GM21390 (cell line): ENCODE measurements at regions not wholly inside any gene's neighbourhood (a gene's known extent, or its start where the extent isn't known, plus 50 kb on each side); places are given as distances from the start of the nearest gene placed in this dataset.
A peak's percentile ranks its signal among the peaks of the same experiment; 100 is the strongest.
"Not testable (repeated sequence)": the region's sequence is repeated elsewhere in the genome, so short reads cannot be mapped to it uniquely, and the experiment has no call there.

ENCODE experiments used
- ATAC-seq: cut with Tn5 transposase; IDR thresholded peaks from one replicate; pipeline ENCODE4 v1.9.1; 2021; ENCODE audit not compliant: unreplicated experiment

DNA sequence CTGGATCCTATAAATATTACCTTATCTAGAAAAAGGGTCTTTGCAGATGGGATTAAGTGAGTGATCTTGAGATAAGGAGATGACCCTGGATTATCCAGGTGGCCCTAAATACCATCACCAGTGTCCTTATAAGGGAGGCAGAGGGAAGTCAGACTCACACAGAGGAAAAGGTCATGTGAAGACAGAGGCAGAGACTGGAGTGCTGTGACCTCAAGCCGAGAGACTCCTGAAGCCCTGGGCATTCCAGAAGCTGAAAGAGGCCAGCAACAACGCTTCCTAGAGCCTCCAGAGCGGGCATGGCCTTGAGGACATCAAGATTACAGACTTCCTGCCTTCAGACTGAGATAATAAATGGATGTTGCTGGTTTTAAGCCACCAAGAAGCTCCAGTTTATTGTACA, 118.8 kb downstream of the ATPSCKMT start:
- no peak for ATAC-seq

DNA sequence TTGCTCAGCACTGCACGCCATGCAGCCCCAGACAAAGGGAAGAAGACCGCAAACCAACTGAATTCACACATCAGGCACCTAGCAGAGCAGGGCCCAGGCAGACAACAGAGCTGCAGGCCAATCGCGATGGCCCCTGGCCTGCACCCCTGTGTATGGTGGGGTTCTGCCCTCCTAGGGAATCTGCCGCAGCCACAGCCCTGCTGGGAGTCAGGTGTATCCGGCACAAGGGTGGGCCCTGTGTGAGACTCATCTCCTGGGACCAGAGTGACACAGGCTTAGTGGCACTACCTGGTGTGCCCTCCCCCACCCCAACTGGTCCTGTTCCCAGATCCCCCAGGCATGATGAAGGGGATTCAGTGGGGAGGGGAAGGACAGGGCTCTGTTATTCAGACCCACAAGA, 122.8 kb downstream of the ATPSCKMT start:
- no peak for ATAC-seq

DNA sequence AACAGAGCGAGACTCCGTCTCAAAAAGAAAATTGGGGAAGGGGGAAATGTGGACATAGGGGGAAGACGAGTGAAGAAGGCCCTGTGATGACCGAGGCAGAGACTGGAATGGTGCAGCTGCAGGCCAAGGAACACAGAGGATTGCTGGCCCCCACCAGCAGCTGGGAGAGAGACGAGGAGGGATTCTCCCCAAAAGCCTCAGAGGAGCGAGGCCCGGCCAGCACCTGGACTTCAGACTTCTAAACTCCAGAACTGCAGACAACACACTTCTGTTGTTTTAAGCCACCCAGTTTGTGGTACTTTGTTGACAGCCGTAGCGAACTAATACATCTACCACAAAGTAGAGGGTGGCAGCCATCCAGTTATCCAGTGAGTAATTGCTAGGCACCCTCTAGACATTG, 124.6 kb downstream of the ATPSCKMT start:
- ATAC-seq: no peak

DNA sequence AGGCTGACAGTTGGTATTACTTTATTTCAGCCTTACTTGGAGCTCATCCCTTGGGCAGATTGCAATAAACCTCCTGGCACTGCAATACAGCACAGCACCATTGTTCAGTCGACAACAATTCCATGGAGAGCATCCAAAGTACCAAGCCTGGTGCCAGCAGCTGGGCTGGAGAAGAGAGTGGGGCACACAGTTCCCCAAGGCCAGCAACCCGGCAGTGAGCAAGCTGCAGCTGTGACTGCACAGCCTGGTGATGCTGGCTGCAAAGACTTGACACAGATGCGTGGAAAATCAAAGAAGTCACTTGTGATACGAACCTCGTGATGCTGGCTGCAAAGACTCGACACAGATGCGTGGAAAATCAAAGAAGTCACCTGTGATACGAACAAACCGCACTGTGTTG, 125.4 kb downstream of the ATPSCKMT start:
- no peak for ATAC-seq

DNA sequence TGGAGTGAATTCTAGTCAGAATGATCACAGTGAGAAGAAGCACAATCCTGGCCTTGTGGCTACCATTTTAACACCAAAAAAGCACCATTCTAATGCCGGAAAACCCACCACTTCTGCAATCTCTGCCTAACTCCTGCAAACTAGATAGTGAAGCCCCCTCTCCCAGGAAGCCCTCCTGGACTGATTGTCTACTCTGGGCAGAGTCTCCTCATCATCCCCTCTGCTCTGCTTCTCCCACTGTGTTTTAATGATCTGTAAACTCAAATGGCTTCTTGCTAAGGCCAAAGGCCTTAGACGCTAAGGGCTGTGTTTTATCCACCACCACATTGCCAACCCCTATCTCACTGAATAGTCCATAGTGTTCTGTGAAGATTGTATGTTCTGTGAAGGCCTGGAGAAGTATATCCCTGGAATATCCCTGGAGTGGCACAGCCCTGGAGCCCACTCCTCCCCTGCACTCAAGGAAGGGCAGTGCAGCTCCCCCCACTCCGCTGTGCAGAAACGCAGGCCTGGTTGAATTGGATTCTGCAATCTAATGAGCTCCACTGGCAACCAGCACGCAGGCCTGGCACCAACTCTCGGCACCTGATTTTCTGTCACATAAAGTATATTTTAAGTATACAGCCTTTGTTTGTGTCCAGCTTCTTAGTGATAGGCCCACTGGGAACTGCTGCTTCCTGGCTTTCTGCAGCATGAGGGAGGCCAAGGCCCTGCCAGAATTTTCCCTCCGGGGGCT, 126.3 kb downstream of the ATPSCKMT start:
- ATAC-seq: no peak

DNA sequence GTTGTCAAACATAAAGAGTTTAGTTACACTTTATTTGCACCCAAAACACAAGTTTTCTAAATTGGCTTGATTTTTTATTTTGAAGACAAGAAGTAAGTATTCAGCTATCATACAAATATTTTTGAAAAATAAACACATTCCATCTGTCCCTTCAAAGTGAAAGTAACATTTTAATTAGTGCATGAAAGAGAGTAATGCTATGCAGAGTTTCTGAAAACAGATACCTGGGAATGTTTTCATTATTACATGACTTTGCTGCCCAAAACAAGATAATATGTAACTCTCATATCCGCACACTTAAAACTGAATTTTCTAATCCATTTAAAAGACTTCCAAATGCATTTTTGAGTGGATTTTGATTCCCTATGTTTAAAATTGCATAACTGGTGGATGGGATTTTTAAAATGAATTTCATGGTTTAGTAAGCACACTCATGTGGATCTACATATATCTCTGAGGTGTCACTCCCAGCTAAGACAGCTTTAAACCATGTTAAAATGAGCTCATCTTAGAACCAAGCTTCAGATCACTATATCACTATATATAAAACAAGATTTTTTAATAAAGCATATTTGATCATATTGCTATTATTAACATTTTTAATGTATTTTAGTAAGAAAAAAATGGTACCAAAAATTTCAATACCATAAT, 127.5 kb downstream of the ATPSCKMT start:
- ATAC-seq: no peak

DNA sequence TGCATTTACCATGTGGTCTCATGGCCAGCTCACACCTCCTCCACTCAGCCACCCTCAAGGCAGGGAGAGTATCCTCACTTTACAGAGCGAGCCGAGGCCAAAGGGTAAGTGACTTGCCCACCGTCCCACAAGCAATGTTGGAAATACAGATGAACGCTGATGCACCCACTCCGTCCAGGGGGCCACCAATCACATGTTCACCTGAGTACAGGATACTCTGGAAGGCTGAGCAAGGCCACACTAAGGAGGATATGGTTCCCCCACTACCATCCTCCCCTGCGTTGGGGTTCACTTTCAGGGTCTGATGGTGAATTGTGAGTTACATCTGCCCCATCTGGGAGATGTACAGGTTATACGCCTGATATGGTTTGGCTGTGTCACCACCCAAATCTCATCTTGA, 128.8 kb downstream of the ATPSCKMT start:
- no peak for ATAC-seq

DNA sequence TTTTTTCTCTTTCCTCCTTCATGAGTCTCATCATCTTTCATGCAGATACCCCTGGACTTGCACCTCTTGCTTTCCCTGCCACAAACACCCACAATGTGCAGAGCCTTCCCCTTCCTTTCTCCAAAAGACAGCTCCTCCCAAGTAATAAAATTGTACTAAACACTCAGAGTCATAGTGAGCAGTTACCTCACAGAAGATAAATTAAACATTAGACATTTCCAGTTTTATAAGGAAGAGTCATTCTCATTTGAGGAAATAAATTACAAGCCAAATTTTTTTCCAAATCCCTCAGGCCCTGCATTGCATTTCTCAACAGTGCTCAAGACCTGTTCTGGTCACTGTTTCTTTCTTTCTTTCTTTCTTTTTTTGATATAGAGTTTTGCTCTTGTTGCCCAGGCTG, 131.5 kb downstream of the ATPSCKMT start:
- no peak for ATAC-seq

DNA sequence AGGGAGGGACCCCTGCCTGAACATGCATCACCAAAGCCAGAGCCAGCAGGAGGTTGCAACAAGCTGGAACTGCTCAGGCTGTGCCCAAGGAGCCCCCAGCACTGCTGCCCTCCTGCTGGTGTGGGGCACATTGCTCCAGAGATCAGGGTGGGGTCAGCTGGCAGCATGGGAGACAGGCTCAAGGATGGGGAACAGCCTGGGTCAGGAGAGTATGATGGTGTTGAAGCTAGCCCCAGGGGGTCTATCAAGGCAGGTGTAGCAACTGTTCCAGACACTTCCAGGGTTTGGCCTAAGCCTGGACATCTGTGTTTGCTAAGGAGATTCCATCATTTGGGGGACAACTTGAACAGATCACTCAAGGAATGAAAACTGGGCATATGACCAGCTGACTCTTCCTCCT, 133.1 kb downstream of the ATPSCKMT start:
- no peak for ATAC-seq

DNA sequence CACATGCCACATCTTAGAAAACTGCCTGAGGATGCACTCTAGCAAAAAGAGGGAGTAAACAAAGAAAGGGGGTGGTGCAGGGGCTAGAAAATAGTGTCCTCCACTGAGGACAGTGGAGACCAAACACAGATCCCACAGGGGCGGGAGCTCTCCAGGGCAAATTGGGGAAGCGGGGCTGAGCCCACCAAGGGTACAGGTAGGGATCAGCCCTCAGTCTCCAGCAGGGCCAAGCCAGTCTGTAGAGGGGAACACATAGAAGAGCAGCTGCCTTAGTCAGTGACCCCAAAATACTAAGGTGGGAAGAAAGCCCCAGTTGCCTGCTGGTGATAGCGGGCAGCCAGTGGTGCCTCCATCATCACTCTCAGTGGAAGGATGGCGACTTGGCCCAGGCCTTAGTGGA, 134.0 kb downstream of the ATPSCKMT start:
- ATAC-seq: no peak

DNA sequence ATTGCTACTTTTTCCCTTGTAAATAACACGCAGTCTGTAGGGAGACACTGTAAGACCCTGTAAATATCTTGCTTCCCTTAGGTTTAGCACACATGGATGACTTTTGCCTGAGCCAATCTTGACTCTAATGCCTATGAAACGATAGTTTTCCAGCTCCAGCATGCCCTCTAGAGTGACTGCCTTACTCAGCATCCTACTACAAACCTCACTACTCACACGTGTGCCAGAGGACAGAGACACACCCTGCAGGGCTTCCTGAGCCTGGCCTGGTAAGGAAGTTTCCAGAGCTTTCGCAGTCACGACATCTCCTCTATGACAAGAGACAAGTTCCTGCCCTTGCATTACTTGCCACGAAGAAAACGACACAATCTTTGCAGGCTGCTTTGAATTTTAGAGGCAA, 138.1 kb downstream of the ATPSCKMT start:
- peak; percentile 80 for ATAC-seq

DNA sequence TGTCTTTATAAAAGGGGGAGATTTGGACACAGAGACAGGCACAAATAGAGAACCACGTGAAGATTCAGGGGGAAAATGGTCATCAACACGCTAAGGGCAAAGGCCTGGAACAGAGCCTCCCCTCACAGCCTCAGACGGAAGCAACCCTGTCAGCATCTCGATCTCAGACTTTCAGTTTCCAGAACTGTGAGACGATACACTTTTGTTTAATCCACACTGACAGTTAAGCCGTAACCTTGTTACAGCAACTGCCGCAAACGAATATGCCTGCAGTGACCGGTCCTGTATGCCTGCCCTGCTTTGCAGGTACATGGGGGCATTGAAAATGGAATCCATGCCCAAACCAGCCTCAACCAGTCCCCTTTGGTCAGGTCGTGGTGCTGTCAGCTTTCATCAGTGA, 139.5 kb downstream of the ATPSCKMT start:
- ATAC-seq: no peak

DNA sequence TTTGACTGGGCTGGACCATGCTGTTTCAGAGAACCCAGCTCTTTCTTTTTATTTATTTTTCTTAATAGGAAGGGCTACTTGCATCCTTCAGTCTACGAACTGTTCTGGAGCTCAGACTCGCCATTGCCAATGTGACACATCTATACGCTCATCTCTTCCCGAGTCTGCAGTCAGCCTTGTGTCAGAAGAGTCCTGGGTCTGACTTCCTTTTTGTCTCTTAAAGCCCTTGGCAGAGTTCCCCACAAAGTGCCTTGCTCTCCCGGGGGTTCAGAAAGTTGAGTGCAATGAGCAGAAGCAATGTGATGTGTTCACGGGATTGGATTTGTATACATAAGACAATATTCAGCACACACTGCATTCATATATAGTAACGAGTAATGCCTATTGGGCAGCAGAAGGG, 140.4 kb downstream of the ATPSCKMT start:
- no peak for ATAC-seq

DNA sequence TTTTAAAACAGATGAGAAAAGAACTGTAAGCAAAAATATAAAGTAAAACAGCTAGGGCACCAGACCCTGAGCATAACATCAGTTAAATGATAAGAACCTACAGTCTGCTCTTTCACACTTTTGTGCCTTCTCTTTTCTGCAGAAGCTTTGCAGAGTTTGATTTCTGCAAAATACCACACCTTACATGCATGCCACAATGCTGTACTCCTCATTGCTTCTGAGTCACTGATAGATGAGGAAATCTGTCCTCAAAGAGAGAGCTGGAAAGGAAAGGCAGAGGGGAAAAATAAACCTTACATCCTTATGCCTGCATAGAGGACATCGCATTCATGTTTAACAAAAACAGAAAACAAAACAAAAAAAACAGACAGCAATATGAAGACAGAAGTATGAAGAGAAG, 142.9 kb downstream of the ATPSCKMT start:
- ATAC-seq: no peak

DNA sequence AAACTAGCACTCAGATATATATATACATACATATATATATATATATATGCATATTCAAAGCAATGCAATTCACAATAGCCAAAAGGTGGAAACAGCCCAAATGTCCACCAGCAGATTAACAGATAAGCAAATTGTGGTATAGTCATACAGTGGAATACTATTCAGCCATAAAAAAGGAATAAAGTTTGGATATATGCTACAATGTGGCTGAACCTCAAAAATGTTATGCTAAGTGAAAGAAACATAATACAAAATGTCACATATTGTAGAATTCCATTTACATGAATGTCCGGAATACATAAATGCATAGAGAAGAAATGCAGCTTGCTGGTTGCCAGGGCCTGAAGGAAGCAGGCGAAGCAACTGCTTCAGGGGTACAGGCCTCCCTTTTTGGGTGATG, 143.4 kb downstream of the ATPSCKMT start:
- ATAC-seq: no peak

DNA sequence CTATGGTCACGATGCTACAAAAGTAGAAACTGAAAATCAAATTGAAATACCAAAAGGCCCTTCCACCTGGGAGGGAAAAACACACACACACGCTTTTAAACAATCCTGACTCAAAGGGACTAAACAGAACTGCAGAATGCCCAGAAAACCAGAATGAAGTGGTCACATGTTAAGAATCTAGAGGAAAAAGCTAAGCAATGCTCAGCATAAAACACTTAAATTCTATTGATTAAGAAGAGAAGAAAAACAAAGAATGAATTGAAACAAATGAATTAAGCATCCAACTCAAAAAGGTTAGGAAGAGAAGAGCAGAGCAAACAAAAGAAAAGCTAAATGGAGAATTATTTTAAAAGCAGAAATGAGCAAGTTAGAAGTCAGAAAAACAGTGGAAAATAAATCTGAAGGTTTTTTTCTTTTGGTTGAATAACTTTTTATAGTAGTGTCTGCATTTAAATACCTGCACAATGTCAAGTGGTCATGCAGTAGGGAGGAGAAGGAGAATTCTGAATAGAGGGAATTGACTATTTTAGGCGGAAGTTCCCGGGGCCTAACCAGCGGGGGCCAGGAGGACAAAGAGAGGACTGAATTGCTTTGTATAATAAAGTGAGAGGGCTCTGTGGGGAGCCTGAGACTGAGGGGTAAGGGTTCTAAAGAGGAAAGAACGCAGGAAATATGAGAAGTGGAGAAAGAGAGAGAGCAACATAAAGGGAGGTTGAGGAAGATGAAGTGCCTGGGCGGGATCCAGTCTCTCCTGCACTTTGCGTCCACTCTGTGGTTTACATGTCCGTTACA, 146.8 kb downstream of the ATPSCKMT start:
- no peak for ATAC-seq

DNA sequence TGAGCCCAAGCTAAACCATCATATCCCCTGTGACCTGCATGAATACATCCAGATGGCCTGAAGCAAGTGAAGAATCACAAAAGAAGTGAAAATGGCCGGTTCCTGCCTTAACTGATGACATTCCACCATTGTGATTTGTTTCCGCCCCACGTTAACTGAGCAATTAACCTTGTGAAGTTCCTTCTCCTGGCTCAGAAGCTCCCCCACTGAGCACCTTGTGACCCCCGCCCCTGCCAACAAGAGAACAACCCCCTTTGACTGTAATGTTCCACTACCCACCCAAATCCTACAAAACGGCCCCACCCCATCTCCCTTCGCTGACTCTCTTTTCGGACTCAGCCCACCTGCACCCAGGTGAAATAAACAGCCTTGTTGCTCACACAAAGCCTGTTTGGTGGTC, 147.5 kb downstream of the ATPSCKMT start:
- not testable (repeated sequence) for ATAC-seq

DNA sequence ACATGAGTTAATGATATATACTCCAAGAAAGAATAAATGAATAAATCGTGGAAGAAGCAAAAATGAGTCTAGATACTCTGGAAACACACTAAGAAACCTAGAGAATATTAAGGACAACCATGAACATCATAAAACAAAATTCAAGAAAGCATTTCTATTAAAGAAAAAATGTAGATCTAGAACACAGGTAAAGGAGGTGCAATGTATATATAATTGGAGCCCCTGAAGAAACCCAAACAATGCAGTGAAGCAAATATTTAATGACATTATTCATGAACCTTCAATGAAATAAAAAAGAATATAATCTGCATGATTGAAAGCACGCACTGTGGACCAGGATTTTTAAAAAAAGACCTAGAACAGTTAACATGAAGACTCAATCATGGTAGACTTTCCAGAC, 150.1 kb downstream of the ATPSCKMT start:
- no peak for ATAC-seq

DNA sequence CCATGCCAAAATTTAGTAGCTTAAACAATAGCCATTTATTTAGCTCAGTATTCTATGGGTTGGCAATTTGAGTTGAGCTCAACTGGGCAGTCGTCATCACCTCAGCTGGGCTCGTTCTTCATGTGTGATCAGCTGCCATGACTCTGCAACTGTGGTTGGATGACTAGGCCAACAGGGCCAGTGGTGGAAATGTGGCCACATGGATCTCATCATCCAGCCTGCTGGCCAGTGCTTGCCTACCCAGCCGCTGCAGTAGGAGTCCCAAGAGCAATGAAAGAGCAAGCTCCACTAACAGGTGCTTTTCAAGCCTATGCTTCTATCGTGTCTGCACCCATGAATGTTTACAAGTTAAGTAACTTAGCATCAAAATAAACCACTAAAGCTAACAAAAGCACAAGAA, 158.0 kb downstream of the ATPSCKMT start:
- no peak for ATAC-seq

DNA sequence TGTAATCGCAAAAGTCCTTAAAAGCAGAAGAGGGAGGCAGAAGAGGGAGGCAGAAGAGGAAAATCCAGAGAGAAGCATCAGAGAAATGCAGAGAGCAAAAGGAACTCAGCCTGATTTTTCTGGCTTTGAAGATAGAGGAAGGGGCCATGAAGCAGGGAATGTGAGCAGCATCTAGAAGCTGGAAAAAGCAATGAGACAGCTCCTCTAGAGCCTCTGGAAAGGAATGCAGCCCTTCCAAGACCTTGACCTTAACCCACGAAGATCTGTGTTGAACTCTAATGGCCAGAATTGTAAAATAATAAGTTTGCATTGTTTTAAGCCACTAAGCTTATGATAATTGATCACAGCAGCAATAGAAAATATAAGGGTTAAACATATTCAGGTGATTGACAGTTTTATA, 159.6 kb downstream of the ATPSCKMT start:
- ATAC-seq: no peak

DNA sequence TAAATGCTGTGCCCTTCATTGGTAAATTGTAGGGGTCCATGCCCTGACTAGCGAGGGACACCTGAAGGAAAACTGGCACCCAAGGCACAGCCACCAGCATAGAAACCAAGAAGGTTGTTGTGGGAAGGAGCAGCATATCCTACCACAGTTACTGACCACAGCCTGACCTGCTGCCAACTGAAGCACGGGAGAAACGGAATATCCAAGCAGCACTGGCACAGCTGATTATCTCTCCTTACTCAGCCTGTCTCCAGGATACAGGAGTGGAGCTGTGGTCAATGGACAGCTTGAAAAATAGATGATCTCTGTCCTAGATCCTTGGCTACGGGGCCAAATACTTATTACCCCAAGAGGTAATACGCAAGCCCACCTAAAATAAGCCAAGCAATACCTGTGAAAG, 164.5 kb downstream of the ATPSCKMT start:
- no peak for ATAC-seq

DNA sequence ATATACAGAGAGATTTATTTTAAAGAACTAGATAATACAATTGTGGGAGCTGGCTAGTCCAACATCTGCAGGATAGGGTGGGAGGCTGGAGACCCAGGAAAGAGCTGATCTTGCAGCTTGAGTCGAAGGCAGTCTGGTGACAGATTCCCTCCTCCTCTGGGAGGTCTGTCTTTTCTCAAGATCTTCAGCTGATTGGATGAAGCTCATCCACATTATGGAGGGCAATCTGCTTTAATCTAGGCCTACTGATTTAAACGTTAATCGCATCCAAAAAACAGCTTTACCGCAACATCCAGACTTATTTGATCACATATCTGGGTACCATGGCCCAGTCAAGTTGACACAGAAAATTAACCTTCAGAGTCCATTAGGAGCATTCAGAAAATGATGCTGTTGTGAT, 168.1 kb downstream of the ATPSCKMT start:
- no peak for ATAC-seq
